Progenitor cell of endocrine pancreas (in vitro differentiated cells): ENCODE measurements at regions not wholly inside any gene's neighbourhood (a gene's known extent, or its start where the extent isn't known, plus 50 kb on each side); places are given as distances from the start of the nearest gene placed in this dataset.
"Not testable (repeated sequence)": the region's sequence is repeated elsewhere in the genome, so short reads cannot be mapped to it uniquely, and the experiment has no call there.

Experiments used
- DNase-seq: peaks from one replicate; pipeline ENCODE4 v3.0.0; 2021; ENCODE audit warnings: low spot score; ENCODE audit not compliant: unreplicated experiment
- H3K27ac Mint-ChIP-seq: 2 replicates; pipeline ENCODE4 v1.8.0; 2021; ENCODE audit warnings: mild to moderate bottlenecking, moderate library complexity, mixed read lengths
- H3K27me3 Mint-ChIP-seq: 2 replicates; pipeline ENCODE4 v1.8.0; 2021; ENCODE audit warnings: mixed read lengths
- H3K36me3 Mint-ChIP-seq: 2 replicates; pipeline ENCODE4 v1.8.0; 2022; ENCODE audit warnings: mixed read lengths; ENCODE audit not compliant: insufficient read depth
- H3K4me1 Mint-ChIP-seq: 2 replicates; pipeline ENCODE4 v1.8.0; 2021; ENCODE audit warnings: low read depth, mixed read lengths
- H3K4me3 Mint-ChIP-seq: 2 replicates; pipeline ENCODE4 v1.8.0; 2021; ENCODE audit warnings: low read depth, mild to moderate bottlenecking, moderate library complexity, mixed read lengths
- H3K9me3 Mint-ChIP-seq: 2 replicates; pipeline ENCODE4 v1.8.0; 2021; ENCODE audit warnings: low read depth, mixed read lengths
- TF ChIP-seq, protein P1 (sequence below): fragments of 200-600 bp; sonication (generic); IDR thresholded peaks from one replicate; pipeline ENCODE4 v1.5.0; 2021; ENCODE audit warnings: antibody characterized with exemption, mild to moderate bottlenecking; ENCODE audit not compliant: unreplicated experiment

- no peaks in the 10 kb centered on the region for H3K36me3 Mint-ChIP-seq
- peaks cover 10% of the 10 kb centered on the region for H3K9me3 Mint-ChIP-seq
- peaks cover 5% of the 10 kb centered on the region for H3K4me1 Mint-ChIP-seq
- no peak for DNase-seq
- no peak overlapping the region for H3K27ac Mint-ChIP-seq
- TF ChIP-seq, protein P1, sequence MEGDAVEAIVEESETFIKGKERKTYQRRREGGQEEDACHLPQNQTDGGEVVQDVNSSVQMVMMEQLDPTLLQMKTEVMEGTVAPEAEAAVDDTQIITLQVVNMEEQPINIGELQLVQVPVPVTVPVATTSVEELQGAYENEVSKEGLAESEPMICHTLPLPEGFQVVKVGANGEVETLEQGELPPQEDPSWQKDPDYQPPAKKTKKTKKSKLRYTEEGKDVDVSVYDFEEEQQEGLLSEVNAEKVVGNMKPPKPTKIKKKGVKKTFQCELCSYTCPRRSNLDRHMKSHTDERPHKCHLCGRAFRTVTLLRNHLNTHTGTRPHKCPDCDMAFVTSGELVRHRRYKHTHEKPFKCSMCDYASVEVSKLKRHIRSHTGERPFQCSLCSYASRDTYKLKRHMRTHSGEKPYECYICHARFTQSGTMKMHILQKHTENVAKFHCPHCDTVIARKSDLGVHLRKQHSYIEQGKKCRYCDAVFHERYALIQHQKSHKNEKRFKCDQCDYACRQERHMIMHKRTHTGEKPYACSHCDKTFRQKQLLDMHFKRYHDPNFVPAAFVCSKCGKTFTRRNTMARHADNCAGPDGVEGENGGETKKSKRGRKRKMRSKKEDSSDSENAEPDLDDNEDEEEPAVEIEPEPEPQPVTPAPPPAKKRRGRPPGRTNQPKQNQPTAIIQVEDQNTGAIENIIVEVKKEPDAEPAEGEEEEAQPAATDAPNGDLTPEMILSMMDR, result no peak
- H3K27me3 Mint-ChIP-seq, result no peaks in the 10 kb centered on the region
- H3K4me3 Mint-ChIP-seq, result no peak overlapping the region
Measured at GRCh38 chr16:64669573-64669972, 452.3 kb downstream of the CDH11 start.

- Mint-ChIP-seq H3K9me3 (no peaks in the 10 kb centered on the region), H3K36me3 (no peaks in the 10 kb centered on the region), H3K27ac (no peak overlapping the region), H3K4me1 (no peaks in the 10 kb centered on the region), H3K4me3 (no peak overlapping the region), H3K27me3 (no peaks in the 10 kb centered on the region)
- TF ChIP-seq, protein P1, result no peak
- no peak for DNase-seq
Measured at GRCh38 chr16:64667334-64667877, 454.5 kb downstream of the CDH11 start.

DNA sequence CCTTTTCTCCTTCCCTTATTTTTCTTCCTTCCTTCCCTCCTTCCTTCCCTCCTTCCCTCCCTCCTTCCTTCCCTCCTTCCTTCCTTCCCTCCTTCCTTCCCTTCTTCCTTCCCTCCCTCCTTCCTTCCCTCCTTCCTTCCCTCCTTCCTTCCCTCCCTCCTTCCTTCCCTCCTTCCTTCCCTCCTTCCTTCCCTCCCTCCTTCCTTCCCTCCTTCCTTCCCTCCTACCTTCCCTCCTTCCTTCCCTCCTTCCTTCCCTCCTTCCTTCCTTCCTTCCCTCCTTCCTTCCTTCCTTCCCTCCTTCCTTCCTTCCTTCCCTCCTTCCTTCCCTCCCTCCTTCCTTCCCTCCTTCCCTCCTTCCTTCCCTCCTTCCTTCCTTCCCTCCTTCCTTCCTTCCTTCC lies 459.6 kb downstream of the CDH11 start:
- H3K27me3 Mint-ChIP-seq, H3K27ac Mint-ChIP-seq, H3K4me1 Mint-ChIP-seq, H3K36me3 Mint-ChIP-seq, H3K4me3 Mint-ChIP-seq, DNase-seq, H3K9me3 Mint-ChIP-seq: not testable (repeated sequence)

DNA sequence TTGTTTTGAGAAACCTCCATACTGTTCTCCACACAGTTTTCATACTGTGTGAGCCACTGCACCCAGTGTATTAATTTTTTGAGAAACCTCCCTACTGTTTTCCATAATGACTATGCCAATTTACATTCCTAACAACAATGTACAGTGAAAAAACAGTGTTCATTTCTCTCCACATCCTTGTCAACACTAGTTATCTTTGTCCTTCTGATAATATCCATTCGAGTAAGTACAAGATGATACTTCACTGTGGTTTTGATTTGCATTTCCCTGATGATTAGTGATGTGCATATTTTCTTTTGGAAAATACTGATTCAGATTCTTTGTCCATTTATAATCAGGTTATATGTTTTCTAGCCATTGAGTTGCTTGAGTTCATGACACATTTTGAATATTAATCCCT lies 462.0 kb downstream of the CDH11 start:
- Mint-ChIP-seq H3K4me3 (no peak overlapping the region), H3K36me3 (no peaks in the 10 kb centered on the region), H3K27ac (no peak overlapping the region), H3K4me1 (no peaks in the 10 kb centered on the region), H3K9me3 (no peaks in the 10 kb centered on the region), H3K27me3 (no peaks in the 10 kb centered on the region)
- DNase-seq, result no peak
- TF ChIP-seq, protein P1, result no peak

GRCh38 chr16:64657316-64658011 lies 464.4 kb downstream of the CDH11 start:
- Mint-ChIP-seq H3K9me3 (no peaks in the 10 kb centered on the region), H3K36me3 (no peaks in the 10 kb centered on the region), H3K27me3 (no peaks in the 10 kb centered on the region), H3K4me1 (no peaks in the 10 kb centered on the region), H3K4me3 (no peak overlapping the region), H3K27ac (no peak overlapping the region)
- no peak for DNase-seq
- TF ChIP-seq, protein P1, result no peak

- no peaks in the 10 kb centered on the region for H3K9me3 Mint-ChIP-seq
- H3K27me3 Mint-ChIP-seq, result no peaks in the 10 kb centered on the region
- no peak for DNase-seq
- H3K4me3 Mint-ChIP-seq, result no peak overlapping the region
- no peaks in the 10 kb centered on the region for H3K4me1 Mint-ChIP-seq
- H3K27ac Mint-ChIP-seq, result no peak overlapping the region
- H3K36me3 Mint-ChIP-seq, result no peaks in the 10 kb centered on the region
- TF ChIP-seq, protein P1, result no peak
Measured at GRCh38 chr16:64656471-64656870, 465.4 kb downstream of the CDH11 start.
